ENCODE measurements at regions not wholly inside any gene's neighbourhood (a gene's known extent, or its start where the extent isn't known, plus 50 kb on each side); places are given as distances from the start of the nearest gene placed in this dataset.

DNA sequence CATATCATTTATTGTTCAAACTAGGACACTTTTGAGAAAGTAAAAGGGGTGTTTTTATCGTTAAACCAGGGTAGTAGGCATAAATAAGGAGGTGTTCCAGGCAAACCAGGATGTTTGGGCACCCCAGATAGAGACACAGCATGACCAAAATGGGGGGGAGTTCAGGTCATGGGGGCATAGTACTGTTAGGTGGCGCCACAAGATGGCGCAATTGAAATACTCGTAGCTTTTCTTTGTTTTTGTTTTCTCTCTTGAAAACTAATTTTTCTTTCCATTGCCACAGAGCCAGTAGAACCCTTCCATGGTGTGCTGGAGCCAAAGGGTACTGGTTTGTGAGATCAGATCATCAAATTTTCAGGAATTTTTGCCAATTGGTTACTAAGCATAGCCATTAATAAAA lies 283.4 kb downstream of the BCOR start:
- CTCF ChIA-PET, result interaction anchor here (0.7 to 1.7 kb wide), 12 partner anchors 41 to 1111 kb away, joined by 3 to 5 read pairs (median 3); no protein-coding TSS in a partner anchor
- Histone ChIP-seq H3K4me1 (ENCODE audit: control insufficient read depth, insufficient read depth, low read length) (no peaks in the 10 kb centered on the region), H3K27ac (ENCODE audit: extremely low read depth, low read depth, low read length) (no peak overlapping the region), H3K9me3 (ENCODE audit: control insufficient read depth, insufficient read depth, low read depth, low read length) (no peaks in the 10 kb centered on the region), H3K4me3 (ENCODE audit: low read depth, low read length) (no peak overlapping the region), H3K36me3 (ENCODE audit: control insufficient read depth in 2 of 2, insufficient read depth in 1 of 2, low read length in 2 of 2) (no peaks in the 10 kb centered on the region)
- POLR2A ChIA-PET, result no interaction called here
- TF ChIP-seq ZNF768 (tag by site-specific recombination; IDR thresholded peaks at IDR 0.05), result no peak
- TF ChIP-seq ZNF654 (tag by site-specific recombination; IDR thresholded peaks at IDR 0.05; ENCODE audit: low read depth), result peak; percentile 64
- TF ChIP-seq, protein P1, sequence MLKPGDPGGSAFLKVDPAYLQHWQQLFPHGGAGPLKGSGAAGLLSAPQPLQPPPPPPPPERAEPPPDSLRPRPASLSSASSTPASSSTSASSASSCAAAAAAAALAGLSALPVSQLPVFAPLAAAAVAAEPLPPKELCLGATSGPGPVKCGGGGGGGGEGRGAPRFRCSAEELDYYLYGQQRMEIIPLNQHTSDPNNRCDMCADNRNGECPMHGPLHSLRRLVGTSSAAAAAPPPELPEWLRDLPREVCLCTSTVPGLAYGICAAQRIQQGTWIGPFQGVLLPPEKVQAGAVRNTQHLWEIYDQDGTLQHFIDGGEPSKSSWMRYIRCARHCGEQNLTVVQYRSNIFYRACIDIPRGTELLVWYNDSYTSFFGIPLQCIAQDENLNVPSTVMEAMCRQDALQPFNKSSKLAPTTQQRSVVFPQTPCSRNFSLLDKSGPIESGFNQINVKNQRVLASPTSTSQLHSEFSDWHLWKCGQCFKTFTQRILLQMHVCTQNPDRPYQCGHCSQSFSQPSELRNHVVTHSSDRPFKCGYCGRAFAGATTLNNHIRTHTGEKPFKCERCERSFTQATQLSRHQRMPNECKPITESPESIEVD (tag by site-specific recombination; IDR thresholded peaks at IDR 0.05), result peak; percentile 61; the same call in 1 of the 2 replicates
- TF ChIP-seq PRDM1 (tag by site-specific recombination; IDR thresholded peaks at IDR 0.05), result peak; percentile 22; the same call in 1 of the 2 replicates
- no peak for TF ChIP-seq ZNF423 (tag by site-specific recombination; IDR thresholded peaks at IDR 0.05)
- TF ChIP-seq ZNF18 (tag by site-specific recombination; IDR thresholded peaks at IDR 0.05), result no peak

DNA sequence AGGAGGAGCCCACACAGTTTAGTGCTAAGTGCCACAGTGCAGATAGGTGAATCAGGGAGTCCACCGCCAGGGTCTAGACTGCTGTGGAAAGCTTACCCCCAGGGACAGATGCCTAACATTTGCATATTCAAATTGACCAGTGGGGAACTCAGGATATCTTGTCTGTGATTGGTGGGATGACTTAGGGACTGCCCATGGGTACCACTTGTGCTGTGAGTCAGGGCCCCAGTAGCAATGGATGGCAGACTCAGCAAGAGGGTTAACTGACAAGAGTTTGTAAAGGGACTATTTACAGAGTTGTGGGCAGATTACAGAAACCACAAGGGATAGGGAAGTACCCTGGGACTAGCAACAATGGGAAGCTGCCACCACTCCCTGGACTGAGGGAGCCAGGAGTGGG lies 282.1 kb downstream of the BCOR start:
- CTCF ChIA-PET, result interaction anchor here (1.0 kb wide), 1 partner anchor 84 kb away, joined by 3 read pairs; no protein-coding TSS in a partner anchor
- H3K4me3 ChIP-seq (ENCODE audit: low read depth, low read length), result no peak overlapping the region
- no peaks in the 10 kb centered on the region for H3K9me3 ChIP-seq (ENCODE audit: control insufficient read depth, insufficient read depth, low read depth, low read length)
- H3K36me3 ChIP-seq (ENCODE audit: control insufficient read depth in 2 of 2, insufficient read depth in 1 of 2, low read length in 2 of 2), result no peaks in the 10 kb centered on the region
- TF ChIP-seq ZNF214 (tag by site-specific recombination; IDR thresholded peaks at IDR 0.05; ENCODE audit: borderline replicate concordance) (no peak), ZBTB48 (tag by site-specific recombination; IDR thresholded peaks at IDR 0.05) (peak; percentile 23; the same call in 1 of the 2 replicates)
- H3K4me1 ChIP-seq (ENCODE audit: control insufficient read depth, insufficient read depth, low read length), result no peaks in the 10 kb centered on the region
- POLR2A ChIA-PET, result interaction anchor here (1.6 kb wide), 1 partner anchor 282 kb away, joined by 3 read pairs; the partner anchor contains the start of gene BCOR
- no peak overlapping the region for H3K27ac ChIP-seq (ENCODE audit: extremely low read depth, low read depth, low read length)

GRCh38 chrX:39816871-39817731 lies 280.7 kb downstream of the BCOR start:
- CTCF ChIA-PET, result interaction anchor here (0.7 kb wide), 1 partner anchor 68 kb away, joined by 4 read pairs; no protein-coding TSS in a partner anchor
- Histone ChIP-seq H3K27ac (ENCODE audit: extremely low read depth, low read depth, low read length) (no peak overlapping the region), H3K36me3 (ENCODE audit: control insufficient read depth in 2 of 2, insufficient read depth in 1 of 2, low read length in 2 of 2) (no peaks in the 10 kb centered on the region), H3K9me3 (ENCODE audit: control insufficient read depth, insufficient read depth, low read depth, low read length) (no peaks in the 10 kb centered on the region), H3K4me3 (ENCODE audit: low read depth, low read length) (no peak overlapping the region), H3K4me1 (ENCODE audit: control insufficient read depth, insufficient read depth, low read length) (no peaks in the 10 kb centered on the region)
- POLR2A ChIA-PET, result interaction anchor here (0.6 to 1.6 kb wide), 3 partner anchors 8 to 281 kb away, joined by 3 to 5 read pairs (median 3); partner anchors contain the start of gene BCOR
- TF ChIP-seq TRIM28 (IDR thresholded peaks at IDR 0.05; ENCODE audit: borderline replicate concordance, low read length), result no peak
- TF ChIP-seq ZNF623 (tag by site-specific recombination; IDR thresholded peaks at IDR 0.05), result no peak
- no peak for TF ChIP-seq ZNF366 (tag by site-specific recombination; conservative IDR thresholded peaks at IDR 0.05)
- no peak for TF ChIP-seq ZNF521 (tag by site-specific recombination; IDR thresholded peaks at IDR 0.05)
- TF ChIP-seq, protein P2, sequence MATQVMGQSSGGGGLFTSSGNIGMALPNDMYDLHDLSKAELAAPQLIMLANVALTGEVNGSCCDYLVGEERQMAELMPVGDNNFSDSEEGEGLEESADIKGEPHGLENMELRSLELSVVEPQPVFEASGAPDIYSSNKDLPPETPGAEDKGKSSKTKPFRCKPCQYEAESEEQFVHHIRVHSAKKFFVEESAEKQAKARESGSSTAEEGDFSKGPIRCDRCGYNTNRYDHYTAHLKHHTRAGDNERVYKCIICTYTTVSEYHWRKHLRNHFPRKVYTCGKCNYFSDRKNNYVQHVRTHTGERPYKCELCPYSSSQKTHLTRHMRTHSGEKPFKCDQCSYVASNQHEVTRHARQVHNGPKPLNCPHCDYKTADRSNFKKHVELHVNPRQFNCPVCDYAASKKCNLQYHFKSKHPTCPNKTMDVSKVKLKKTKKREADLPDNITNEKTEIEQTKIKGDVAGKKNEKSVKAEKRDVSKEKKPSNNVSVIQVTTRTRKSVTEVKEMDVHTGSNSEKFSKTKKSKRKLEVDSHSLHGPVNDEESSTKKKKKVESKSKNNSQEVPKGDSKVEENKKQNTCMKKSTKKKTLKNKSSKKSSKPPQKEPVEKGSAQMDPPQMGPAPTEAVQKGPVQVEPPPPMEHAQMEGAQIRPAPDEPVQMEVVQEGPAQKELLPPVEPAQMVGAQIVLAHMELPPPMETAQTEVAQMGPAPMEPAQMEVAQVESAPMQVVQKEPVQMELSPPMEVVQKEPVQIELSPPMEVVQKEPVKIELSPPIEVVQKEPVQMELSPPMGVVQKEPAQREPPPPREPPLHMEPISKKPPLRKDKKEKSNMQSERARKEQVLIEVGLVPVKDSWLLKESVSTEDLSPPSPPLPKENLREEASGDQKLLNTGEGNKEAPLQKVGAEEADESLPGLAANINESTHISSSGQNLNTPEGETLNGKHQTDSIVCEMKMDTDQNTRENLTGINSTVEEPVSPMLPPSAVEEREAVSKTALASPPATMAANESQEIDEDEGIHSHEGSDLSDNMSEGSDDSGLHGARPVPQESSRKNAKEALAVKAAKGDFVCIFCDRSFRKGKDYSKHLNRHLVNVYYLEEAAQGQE (tag by site-specific recombination; IDR thresholded peaks at IDR 0.05), result no peak
- TF ChIP-seq OVOL3 (tag by site-specific recombination; IDR thresholded peaks at IDR 0.05), result no peak
- TF ChIP-seq ZNF558 (tag by site-specific recombination; IDR thresholded peaks at IDR 0.05), result no peak
- TF ChIP-seq KLF8 (tag by site-specific recombination; IDR thresholded peaks at IDR 0.05), result no peak
- TF ChIP-seq EGR2 (tag by site-specific recombination; IDR thresholded peaks at IDR 0.05; ENCODE audit: low read depth), result peak; percentile 93
- no peak for TF ChIP-seq ZNF16 (tag by site-specific recombination; IDR thresholded peaks at IDR 0.05; ENCODE audit: low read depth)
- no peak for TF ChIP-seq ZBTB21 (tag by site-specific recombination; IDR thresholded peaks at IDR 0.05)
- TF ChIP-seq, protein P3, sequence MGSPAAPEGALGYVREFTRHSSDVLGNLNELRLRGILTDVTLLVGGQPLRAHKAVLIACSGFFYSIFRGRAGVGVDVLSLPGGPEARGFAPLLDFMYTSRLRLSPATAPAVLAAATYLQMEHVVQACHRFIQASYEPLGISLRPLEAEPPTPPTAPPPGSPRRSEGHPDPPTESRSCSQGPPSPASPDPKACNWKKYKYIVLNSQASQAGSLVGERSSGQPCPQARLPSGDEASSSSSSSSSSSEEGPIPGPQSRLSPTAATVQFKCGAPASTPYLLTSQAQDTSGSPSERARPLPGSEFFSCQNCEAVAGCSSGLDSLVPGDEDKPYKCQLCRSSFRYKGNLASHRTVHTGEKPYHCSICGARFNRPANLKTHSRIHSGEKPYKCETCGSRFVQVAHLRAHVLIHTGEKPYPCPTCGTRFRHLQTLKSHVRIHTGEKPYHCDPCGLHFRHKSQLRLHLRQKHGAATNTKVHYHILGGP (tag by site-specific recombination; IDR thresholded peaks at IDR 0.05), result no peak
- TF ChIP-seq ZFHX2 (tag by site-specific recombination; conservative IDR thresholded peaks at IDR 0.05), result peak; percentile 90

Measured in HEK293 (cell line).